SU-DHL-6 (cell line): ENCODE measurements at regions not wholly inside any gene's neighbourhood (a gene's known extent, or its start where the extent isn't known, plus 50 kb on each side); places are given as distances from the start of the nearest gene placed in this dataset.

Source experiments
- CTCF ChIP-seq: fragments of 200-600 bp; sonication (generic); IDR thresholded peaks from one replicate; pipeline ENCODE4 v1.5.1; 2017; ENCODE audit warnings: antibody characterized with exemption, mild to moderate bottlenecking, low read length, moderate library complexity; ENCODE audit not compliant: insufficient read depth, poor library complexity, severe bottlenecking
- EZH2phosphoT487 ChIP-seq: fragments of 200-600 bp; sonication (generic), shearing (Covaris generic); conservative IDR thresholded peaks from 2 replicates; pipeline ENCODE4 v1.6.1; 2018; ENCODE audit warnings: mild to moderate bottlenecking, antibody characterized with exemption, low read length, moderate library complexity, mixed read lengths

DNA sequence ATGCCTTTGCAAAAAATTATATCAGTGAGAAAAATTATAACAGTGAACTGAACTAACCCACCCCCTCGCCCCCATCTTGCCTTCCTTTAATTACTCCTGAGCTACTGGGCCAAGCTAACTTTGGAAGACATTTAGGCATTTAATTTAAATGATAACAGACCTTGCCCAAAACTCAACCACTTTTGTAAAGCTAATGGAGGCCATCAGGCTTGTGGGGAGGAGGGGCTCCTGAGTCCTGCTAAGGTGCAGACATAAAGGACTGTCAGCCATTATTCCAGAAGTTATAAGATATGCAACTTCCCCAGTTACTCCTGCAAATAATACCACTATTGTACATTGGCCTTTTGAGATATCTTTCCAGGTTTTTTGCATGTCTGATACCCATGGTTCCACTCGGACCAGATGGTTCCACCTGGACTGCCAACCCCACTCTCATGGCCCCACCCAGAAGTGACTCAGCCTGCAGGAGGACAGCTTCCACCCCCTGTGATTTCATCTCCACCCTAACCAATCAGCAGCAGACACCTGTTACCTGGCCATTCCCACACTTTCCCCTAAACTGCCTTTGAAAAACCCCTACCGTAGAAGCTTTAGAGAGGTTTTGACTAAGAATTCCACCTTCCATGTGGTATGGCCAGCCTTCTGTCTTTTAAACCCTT lies 805.4 kb upstream of the CDH6 start:
- TF ChIP-seq CTCF (no peak), EZH2phosphoT487 (no peak)
